VCaP (cell line): ENCODE measurements at regions not wholly inside any gene's neighbourhood (a gene's known extent, or its start where the extent isn't known, plus 50 kb on each side); places are given as distances from the start of the nearest gene placed in this dataset.
A peak's percentile ranks its signal among the peaks of the same experiment; 100 is the strongest.

Experiments
- H3K27ac ChIP-seq: fragments of 450-650 bp; 2 replicates; pipeline ENCODE4 v1.5.1; 2017
- TF ChIP-seq, protein P1 (sequence below): fragments of 450-650 bp; conservative IDR thresholded peaks from 2 replicates; pipeline ENCODE4 v1.5.1; 2017; ENCODE audit warnings: mild to moderate bottlenecking, moderate library complexity

DNA sequence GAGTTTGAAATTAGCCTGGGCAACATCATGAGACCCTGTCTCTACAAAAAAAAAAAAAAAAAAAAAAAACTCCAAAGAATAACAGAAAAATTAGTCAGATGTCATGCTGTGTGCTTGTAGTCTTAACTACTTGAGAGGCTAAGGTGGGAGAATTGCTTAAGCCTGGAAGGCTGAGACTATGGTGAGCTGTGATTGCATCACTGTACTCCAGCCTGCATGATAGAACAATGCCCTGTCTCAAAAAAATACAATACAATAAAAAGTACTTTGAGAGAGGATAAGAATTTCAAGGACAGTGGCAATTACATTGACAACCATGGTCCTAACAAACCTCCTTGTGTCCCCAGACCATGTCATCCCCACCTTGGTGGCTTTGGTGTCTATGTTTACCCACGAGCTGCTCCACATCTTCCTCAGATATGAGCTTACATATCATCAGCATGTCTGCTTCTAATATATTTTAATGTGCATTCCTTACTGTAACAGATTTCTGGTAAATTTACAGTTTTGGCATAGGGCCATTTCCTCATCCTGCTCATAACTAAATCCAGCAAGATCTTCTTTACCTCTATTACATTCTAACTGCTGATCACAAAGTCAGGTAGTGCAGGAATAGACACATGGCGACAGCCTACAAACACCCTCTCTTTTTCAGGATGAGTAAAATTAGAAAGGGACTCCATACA, 437.7 kb upstream of the HNRNPA3 start:
- peak overlapping the region; percentile 16 for H3K27ac ChIP-seq
- TF ChIP-seq, protein P1, sequence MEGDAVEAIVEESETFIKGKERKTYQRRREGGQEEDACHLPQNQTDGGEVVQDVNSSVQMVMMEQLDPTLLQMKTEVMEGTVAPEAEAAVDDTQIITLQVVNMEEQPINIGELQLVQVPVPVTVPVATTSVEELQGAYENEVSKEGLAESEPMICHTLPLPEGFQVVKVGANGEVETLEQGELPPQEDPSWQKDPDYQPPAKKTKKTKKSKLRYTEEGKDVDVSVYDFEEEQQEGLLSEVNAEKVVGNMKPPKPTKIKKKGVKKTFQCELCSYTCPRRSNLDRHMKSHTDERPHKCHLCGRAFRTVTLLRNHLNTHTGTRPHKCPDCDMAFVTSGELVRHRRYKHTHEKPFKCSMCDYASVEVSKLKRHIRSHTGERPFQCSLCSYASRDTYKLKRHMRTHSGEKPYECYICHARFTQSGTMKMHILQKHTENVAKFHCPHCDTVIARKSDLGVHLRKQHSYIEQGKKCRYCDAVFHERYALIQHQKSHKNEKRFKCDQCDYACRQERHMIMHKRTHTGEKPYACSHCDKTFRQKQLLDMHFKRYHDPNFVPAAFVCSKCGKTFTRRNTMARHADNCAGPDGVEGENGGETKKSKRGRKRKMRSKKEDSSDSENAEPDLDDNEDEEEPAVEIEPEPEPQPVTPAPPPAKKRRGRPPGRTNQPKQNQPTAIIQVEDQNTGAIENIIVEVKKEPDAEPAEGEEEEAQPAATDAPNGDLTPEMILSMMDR = no peak

DNA sequence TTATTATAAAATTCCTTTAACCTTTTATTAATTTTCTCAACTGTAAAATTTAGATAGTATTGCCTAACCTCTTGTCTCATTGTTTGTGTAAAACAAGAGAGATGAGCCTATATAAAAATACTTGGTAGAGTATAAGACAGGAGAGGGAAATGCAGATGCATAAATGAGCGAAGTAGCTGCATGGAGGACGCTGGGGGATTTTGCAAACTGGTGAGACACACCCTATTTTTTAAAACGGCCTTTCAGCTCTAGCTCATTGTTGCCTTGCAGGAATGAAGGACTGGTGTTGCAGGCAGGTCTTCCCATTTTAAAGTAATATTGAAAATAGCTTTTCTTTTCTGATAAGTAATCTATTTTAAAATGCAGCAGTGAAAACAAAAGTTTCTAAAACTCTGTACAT, 435.3 kb upstream of the HNRNPA3 start:
- H3K27ac ChIP-seq = no peak overlapping the region
- TF ChIP-seq, protein P1 = no peak

DNA sequence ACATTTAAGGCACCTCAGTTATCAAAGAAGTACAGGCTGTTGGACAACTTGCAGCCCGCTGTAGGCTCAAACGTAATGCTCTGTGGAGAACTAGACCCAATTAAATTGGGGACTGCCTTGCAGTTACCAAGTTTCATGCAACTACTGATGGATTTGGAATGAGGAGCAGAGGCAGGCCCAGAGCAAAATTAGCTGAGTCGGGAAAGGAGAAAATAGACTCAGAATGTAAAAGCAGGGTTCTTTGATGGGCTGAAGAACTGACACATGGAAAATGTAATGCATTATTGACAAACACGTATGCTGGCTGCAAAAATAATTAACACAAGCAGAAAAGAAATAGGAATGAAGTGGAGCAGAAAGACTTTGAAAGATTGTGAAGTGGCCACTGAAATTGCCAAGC, 432.7 kb upstream of the HNRNPA3 start:
- no peak overlapping the region for H3K27ac ChIP-seq
- TF ChIP-seq, protein P1 = no peak

DNA sequence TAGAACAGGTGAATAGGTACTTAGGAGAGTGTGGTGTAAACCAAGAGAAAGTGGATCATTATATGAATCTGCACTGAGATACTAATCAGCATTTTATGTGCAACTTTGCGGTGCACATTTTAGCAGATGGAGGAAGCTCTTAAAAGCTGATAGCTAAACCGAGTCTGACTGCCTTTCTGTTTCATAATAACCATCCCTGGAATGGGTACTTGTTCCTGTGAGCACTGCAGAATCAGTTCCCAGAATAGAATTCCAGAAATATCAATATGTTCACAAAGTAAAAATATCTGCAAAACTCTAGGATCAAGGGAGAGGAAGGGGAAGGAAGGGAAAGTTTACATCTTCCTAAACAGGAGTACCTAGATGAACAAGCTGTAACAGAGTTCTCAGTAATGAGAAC, 432.2 kb upstream of the HNRNPA3 start:
- TF ChIP-seq, protein P1 = no peak

DNA sequence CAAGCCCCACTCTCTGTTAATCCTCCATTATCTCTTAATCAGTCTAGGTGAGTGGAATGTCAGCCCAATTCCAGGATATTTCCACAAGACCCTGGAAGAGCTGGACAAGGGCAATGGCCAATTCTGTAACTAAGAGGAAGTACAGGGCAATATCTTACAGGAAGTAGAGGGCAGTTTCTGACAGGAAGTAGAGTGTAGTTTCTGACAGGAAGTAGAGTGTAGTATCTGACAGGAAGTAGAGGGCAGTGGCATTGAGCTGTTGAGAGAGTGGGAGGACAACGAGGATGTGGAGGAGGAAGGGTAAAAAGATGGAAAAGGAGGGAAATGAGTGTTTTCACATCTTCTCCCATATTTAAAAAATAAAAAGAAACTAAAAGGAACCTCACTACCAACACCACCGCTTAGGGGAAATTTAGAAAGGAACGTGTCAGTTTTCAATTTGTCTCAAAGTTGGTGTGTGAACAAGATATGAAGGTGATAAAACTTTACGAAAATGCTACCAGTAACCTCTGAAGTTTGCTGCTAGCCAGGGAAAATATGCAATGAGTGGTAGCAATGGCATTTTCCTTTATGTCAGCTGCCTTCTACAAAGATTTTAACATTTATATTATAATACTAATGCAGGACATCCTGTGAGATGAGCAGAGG, 430.9 kb upstream of the HNRNPA3 start:
- TF ChIP-seq, protein P1 = no peak
- H3K27ac ChIP-seq = no peak overlapping the region

More for the DNA sequence above, 432.2 kb upstream of the HNRNPA3 start:
- H3K27ac ChIP-seq = no peak overlapping the region

DNA sequence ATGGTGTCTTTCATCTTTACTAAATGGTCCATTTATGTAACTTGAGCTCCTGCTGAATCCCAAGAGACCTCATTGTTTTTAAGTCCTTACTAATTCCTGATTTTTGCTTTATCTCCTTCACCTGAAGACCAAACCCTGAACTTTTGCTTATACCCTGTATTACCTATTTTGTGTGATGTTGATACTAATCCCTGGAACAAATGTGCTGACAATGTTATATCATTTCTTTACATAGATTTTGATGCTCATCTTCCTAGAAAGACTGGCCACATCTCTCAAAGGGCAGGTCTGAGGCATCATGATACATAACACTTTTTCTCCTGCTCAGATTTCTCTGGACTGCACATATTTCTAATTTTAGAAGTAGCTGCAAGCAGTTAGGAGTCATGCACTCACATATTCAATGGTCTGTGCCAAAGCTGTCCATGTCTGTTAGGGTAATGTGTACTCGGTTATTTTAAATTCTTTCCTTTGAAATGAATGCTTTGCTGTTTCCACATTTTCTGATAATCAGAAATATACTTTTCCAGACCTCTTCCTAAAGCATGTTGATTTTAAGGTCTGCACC, 427.9 kb upstream of the HNRNPA3 start:
- H3K27ac ChIP-seq = no peak overlapping the region
- TF ChIP-seq, protein P1 = no peak

DNA sequence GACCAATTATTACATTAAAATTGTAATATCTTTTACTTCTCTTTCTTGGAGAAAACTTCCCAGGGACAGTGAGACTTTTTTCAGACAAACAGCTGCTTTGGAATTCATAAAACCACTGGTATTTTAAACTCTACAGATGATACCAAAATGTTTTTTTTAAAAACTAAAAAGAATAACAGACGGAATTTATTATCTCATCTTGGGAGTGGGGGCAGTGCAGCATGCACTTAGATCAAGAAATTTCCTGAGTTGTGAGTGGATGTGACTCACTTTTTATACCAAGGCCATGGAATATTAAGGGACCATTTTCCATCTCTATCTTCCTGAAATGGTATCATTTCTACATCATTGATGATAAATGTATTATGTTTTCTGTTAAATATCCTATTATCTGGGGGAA, 422.8 kb upstream of the HNRNPA3 start:
- H3K27ac ChIP-seq = no peak overlapping the region
- TF ChIP-seq, protein P1 = no peak
